Gastrocnemius medialis (tissue), 4 donors: ENCODE measurements at regions not wholly inside any gene's neighbourhood (a gene's known extent, or its start where the extent isn't known, plus 50 kb on each side); places are given as distances from the start of the nearest gene placed in this dataset.

Experiments used
- CTCF ChIP-seq, 5 experiments: fragments of 450-650 bp in 3 of 5; fragments of 200-600 bp in 2 of 5; sonication (generic) in 2 of 5; IDR thresholded peaks in 4 of 5; conservative IDR thresholded peaks in 1 of 5; 1 replicate in 4 of 5; 2 replicates in 1 of 5; pipeline ENCODE4 v1.5.1; 2016 to 2019; ENCODE audit warnings: antibody characterized with exemption in 5 of 5, mild to moderate bottlenecking in 3 of 5, moderate library complexity in 3 of 5
- POLR2A ChIP-seq, 2 donors: fragments of 450-650 bp; IDR thresholded peaks; one replicate each; pipeline ENCODE4 v1.6.1; 2017; ENCODE audit warnings: antibody characterized with exemption in 2 of 2, mild to moderate bottlenecking in 2 of 2, moderate library complexity in 2 of 2

GRCh38 chr7:95684037-95684436, 87.7 kb upstream of the PDK4 start:
- TF ChIP-seq CTCF (IDR thresholded peaks at IDR 0.05 in 4 of 5, conservative IDR thresholded peaks at IDR 0.05 in 1 of 5) (peak; percentile 47 to 67 (median 65)), POLR2A (IDR thresholded peaks at IDR 0.05) (no peak)
